SK-N-SH (cell line): ENCODE measurements at regions not wholly inside any gene's neighbourhood (a gene's known extent, or its start where the extent isn't known, plus 50 kb on each side); places are given as distances from the start of the nearest gene placed in this dataset.
"Not testable (repeated sequence)": the region's sequence is repeated elsewhere in the genome, so short reads cannot be mapped to it uniquely, and the experiment has no call there.

ENCODE experiments used
- CTCF ChIA-PET: fragments of 300-600, 350-600 bp; formaldehyde crosslinking; extraction: SDS; loops from one replicate; lab custom pipeline; 2021; lab: Yijun Ruan, JAX
- POLR2A ChIA-PET: fragments of 350-600 bp; sonication (Branson Sonifier 250); formaldehyde crosslinking; extraction: SDS; loops from one replicate; lab custom pipeline; 2020; ENCODE audit warnings: antibody characterized with exemption, inconsistent platforms; lab: Yijun Ruan, JAX
- DNase-seq: peaks from one replicate; pipeline ENCODE4 v3.0.0; 2012
- H2AFZ ChIP-seq: fragments of 200-600 bp; sonication (generic); 2 replicates; pipeline ENCODE4 v1.8.1; 2016; ENCODE audit warnings: antibody characterized with exemption, mild to moderate bottlenecking, low read depth
- H3F3A ChIP-seq: fragments of 200-600 bp; sonication (generic); replicated peaks from 2 replicates; pipeline ENCODE3; 2016; ENCODE audit warnings: antibody characterized with exemption, mild to moderate bottlenecking; ENCODE audit not compliant: insufficient read depth
- H3K27ac ChIP-seq, 2 experiments: fragments of 200-500 bp in 1 of 2; fragments of 200-600 bp in 1 of 2; sonication (Bioruptor generic) in 1 of 2; sonication (generic), shearing (Covaris generic) in 1 of 2; 2 replicates each; pipeline versions ENCODE4 v1.5.1 to v1.6.1; 2014 to 2016; ENCODE audit warnings: low read depth in 2 of 2, inconsistent platforms in 1 of 2, low read length in 1 of 2, mild to moderate bottlenecking in 1 of 2, mixed read lengths in 1 of 2
- H3K27me3 ChIP-seq: fragments of 200-600 bp; sonication (generic), shearing (Covaris generic); 2 replicates; pipeline ENCODE4 v1.6.1; 2016; ENCODE audit warnings: mixed run types; ENCODE audit not compliant: insufficient read depth
- H3K36me3 ChIP-seq, 2 experiments: fragments of 200-500 bp in 1 of 2; fragments of 200-600 bp in 1 of 2; sonication (Bioruptor generic) in 1 of 2; sonication (generic) in 1 of 2; replicated peaks in 1 of 2; 2 replicates each; pipeline versions ENCODE3 to v1.5.1; 2014 to 2016; ENCODE audit warnings: low read length in 1 of 2, mild to moderate bottlenecking in 1 of 2; ENCODE audit not compliant: insufficient read depth in 2 of 2, control insufficient read depth in 1 of 2
- H3K4me1 ChIP-seq, 2 experiments: fragments of 200-500 bp in 1 of 2; fragments of 200-600 bp in 1 of 2; sonication (Bioruptor generic) in 1 of 2; sonication (generic), shearing (Covaris generic) in 1 of 2; 2 replicates each; pipeline versions ENCODE4 v1.5.1 to v1.6.1; 2014 to 2016; ENCODE audit warnings: low read depth in 1 of 2, low read length in 1 of 2, mixed run types in 1 of 2; ENCODE audit not compliant: insufficient read depth in 2 of 2, control insufficient read depth in 1 of 2
- H3K4me2 ChIP-seq: fragments of 200-600 bp; sonication (generic), shearing (Covaris generic); 2 replicates; pipeline ENCODE4 v1.6.1; 2017; ENCODE audit warnings: mixed run types
- H3K4me3 ChIP-seq, 2 experiments: fragments of 200-500 bp in 1 of 2; fragments of 200-600 bp in 1 of 2; sonication (Bioruptor generic) in 1 of 2; sonication (generic), shearing (Covaris generic) in 1 of 2; 2 replicates each; pipeline versions ENCODE4 v1.5.1 to v1.8.1; 2014 to 2016; ENCODE audit warnings: low read depth in 2 of 2, inconsistent platforms in 1 of 2, low read length in 1 of 2, mild to moderate bottlenecking in 1 of 2, mixed read lengths in 1 of 2, moderate library complexity in 1 of 2
- H3K79me2 ChIP-seq: fragments of 200-600 bp; sonication (generic); 2 replicates; pipeline ENCODE4 v1.8.1; 2017; ENCODE audit warnings: mild to moderate bottlenecking; ENCODE audit not compliant: insufficient read depth
- H3K9ac ChIP-seq: fragments of 200-600 bp; sonication (generic); 2 replicates; pipeline ENCODE4 v1.6.1; 2017; ENCODE audit warnings: mixed run types
- H3K9me2 ChIP-seq: fragments of 200-600 bp; sonication (generic); 2 replicates; pipeline ENCODE4 v1.6.1; 2017; ENCODE audit warnings: mixed run types
- H3K9me3 ChIP-seq: fragments of 200-600 bp; sonication (generic); 2 replicates; pipeline ENCODE4 v1.6.1; 2017; ENCODE audit warnings: mixed run types, mild to moderate bottlenecking, moderate library complexity
- H4K20me1 ChIP-seq: fragments of 200-600 bp; sonication (generic); 2 replicates; pipeline ENCODE4 v1.6.1; 2017; ENCODE audit warnings: mild to moderate bottlenecking, mixed run types; ENCODE audit not compliant: insufficient read depth
- CHD2 ChIP-seq: fragments of 150-350 bp; IDR thresholded peaks from 2 replicates; pipeline ENCODE4 v1.6.1; 2018; ENCODE audit warnings: low read length; ENCODE audit not compliant: partially characterized antibody
- ELF1 ChIP-seq: IDR thresholded peaks from 2 replicates; pipeline ENCODE4 v1.4.0; 2012
- EZH2phosphoT487 ChIP-seq: fragments of 200-600 bp; sonication (generic); IDR thresholded peaks from 2 replicates; pipeline ENCODE4 v1.6.1; 2017; ENCODE audit warnings: low read depth, mixed run types, mild to moderate bottlenecking, antibody characterized with exemption, moderate library complexity, borderline replicate concordance
- FOXM1 ChIP-seq: IDR thresholded peaks from 2 replicates; pipeline ENCODE4 v1.4.0; 2012; ENCODE audit warnings: low read depth, mild to moderate bottlenecking
- IRF3 ChIP-seq: fragments of 150-350 bp; IDR thresholded peaks from 2 replicates; pipeline ENCODE4 v1.6.1; 2016; ENCODE audit warnings: mild to moderate bottlenecking, low read depth, low read length
- MAX ChIP-seq: IDR thresholded peaks from 2 replicates; pipeline ENCODE4 v1.4.0; 2012; ENCODE audit warnings: low read depth
- MXI1 ChIP-seq: IDR thresholded peaks from 2 replicates; pipeline ENCODE4 v1.6.1; 2012; ENCODE audit warnings: mild to moderate bottlenecking, low read depth, low read length, improper control_type of control experiment
- RXRA ChIP-seq: IDR thresholded peaks from 2 replicates; pipeline ENCODE4 v1.4.0; 2012; ENCODE audit warnings: low read depth, mild to moderate bottlenecking, borderline replicate concordance
- SIN3A ChIP-seq: IDR thresholded peaks from 2 replicates; pipeline ENCODE4 v1.6.1; 2012; ENCODE audit warnings: low read depth, mild to moderate bottlenecking, low read length, moderate library complexity, borderline replicate concordance
- TAF1 ChIP-seq: IDR thresholded peaks from 2 replicates; pipeline ENCODE4 v1.6.1; 2012; ENCODE audit warnings: low read depth, mild to moderate bottlenecking, low read length, moderate library complexity, borderline replicate concordance
- TCF12 ChIP-seq: IDR thresholded peaks from 2 replicates; pipeline ENCODE4 v1.4.0; 2012
- USF1 ChIP-seq: IDR thresholded peaks from 2 replicates; pipeline ENCODE4 v1.4.0; 2012; ENCODE audit warnings: low read depth, borderline replicate concordance
- ZBTB33 ChIP-seq: IDR thresholded peaks from 2 replicates; pipeline ENCODE4 v1.4.0; 2012; ENCODE audit warnings: low read depth, borderline replicate concordance
- WGBS: methylation state at CpG from one replicate; pipeline ENCODE4 v1.1.6; 2017; ENCODE audit warnings: low lambda C conversion rate; 5-methylcytosine and 5-hydroxymethylcytosine counted together

GRCh38 chr2:131966671-131967070 is 195.1 kb downstream of the ANKRD30BL start:
- 45% methylated on average over 9 of the region's 10 CpGs for WGBS
- POLR2A ChIA-PET = not testable (repeated sequence)

GRCh38 chr2:131966256-131966655 is 195.5 kb downstream of the ANKRD30BL start:
- TF ChIP-seq MXI1 (no peak), RXRA (no peak), TAF1 (no peak), SIN3A (no peak), FOXM1 (no peak), ZBTB33 (no peak), IRF3 (no peak), TCF12 (no peak), CHD2 (no peak), EZH2phosphoT487 (no peak), USF1 (no peak), ELF1 (no peak), MAX (no peak)
- no peak overlapping the region for H3K4me2 ChIP-seq
- no peak overlapping the region for H3K9ac ChIP-seq
- ChIA-PET CTCF (no interaction called here), POLR2A (no interaction called here)
- no peaks in the 10 kb centered on the region for H3F3A ChIP-seq
- no peak overlapping the region for H2AFZ ChIP-seq
- H3K27ac ChIP-seq = no peak overlapping the region
- no peak for DNase-seq
- no peaks in the 10 kb centered on the region for H3K36me3 ChIP-seq
- no peaks in the 10 kb centered on the region for H3K79me2 ChIP-seq
- no peaks in the 10 kb centered on the region for H3K4me1 ChIP-seq
- H3K9me2 ChIP-seq = no peaks in the 10 kb centered on the region
- no peaks in the 10 kb centered on the region for H3K27me3 ChIP-seq
- no peaks in the 10 kb centered on the region for H4K20me1 ChIP-seq
- no peak overlapping the region for H3K4me3 ChIP-seq
- 53% methylated on average over 16 of the region's 32 CpGs for WGBS
- no peaks in the 10 kb centered on the region for H3K9me3 ChIP-seq

More at GRCh38 chr2:131966671-131967070, 195.1 kb downstream of the ANKRD30BL start:
- H3K4me2 ChIP-seq, DNase-seq, H4K20me1 ChIP-seq, H3K27me3 ChIP-seq, H3K4me3 ChIP-seq, H3K9me2 ChIP-seq, H3K9ac ChIP-seq, H3K36me3 ChIP-seq, H3K4me1 ChIP-seq, H3K27ac ChIP-seq, H3K9me3 ChIP-seq, H3K79me2 ChIP-seq, CTCF ChIA-PET, H2AFZ ChIP-seq, H3F3A ChIP-seq: not testable (repeated sequence)

GRCh38 chr2:131958019-131958609 is 203.6 kb downstream of the ANKRD30BL start:
- H3K27me3 ChIP-seq, H3K4me1 ChIP-seq, H2AFZ ChIP-seq, H3K9me2 ChIP-seq, H3K4me3 ChIP-seq, H3K79me2 ChIP-seq, DNase-seq, POLR2A ChIA-PET, H3K36me3 ChIP-seq, CTCF ChIA-PET, H3K4me2 ChIP-seq, H3K27ac ChIP-seq, H4K20me1 ChIP-seq, H3F3A ChIP-seq, H3K9ac ChIP-seq, H3K9me3 ChIP-seq: not testable (repeated sequence)
- WGBS = 3% methylated on average over 2 of the region's 2 CpGs

- POLR2A ChIA-PET, H3K79me2 ChIP-seq, CTCF ChIA-PET, H3K9me3 ChIP-seq, H3F3A ChIP-seq, H3K4me3 ChIP-seq, H3K4me1 ChIP-seq, H4K20me1 ChIP-seq, H3K27ac ChIP-seq, DNase-seq, H3K9ac ChIP-seq, H3K9me2 ChIP-seq, H3K27me3 ChIP-seq, H2AFZ ChIP-seq, H3K4me2 ChIP-seq, H3K36me3 ChIP-seq: not testable (repeated sequence)
These were observed 213.1 kb downstream of the ANKRD30BL start for GRCh38 chr2:131948641-131949040.
